SK-N-SH (cell line): ENCODE measurements at regions not wholly inside any gene's neighbourhood (a gene's known extent, or its start where the extent isn't known, plus 50 kb on each side); places are given as distances from the start of the nearest gene placed in this dataset.

Source experiments
- CTCF ChIA-PET: fragments of 300-600, 350-600 bp; formaldehyde crosslinking; extraction: SDS; loops from one replicate; lab custom pipeline; 2021; lab: Yijun Ruan, JAX
- POLR2A ChIA-PET: fragments of 350-600 bp; sonication (Branson Sonifier 250); formaldehyde crosslinking; extraction: SDS; loops from one replicate; lab custom pipeline; 2020; ENCODE audit warnings: antibody characterized with exemption, inconsistent platforms; lab: Yijun Ruan, JAX
- DNase-seq: peaks from one replicate; pipeline ENCODE4 v3.0.0; 2012
- H2AFZ ChIP-seq: fragments of 200-600 bp; sonication (generic); 2 replicates; pipeline ENCODE4 v1.8.1; 2016; ENCODE audit warnings: antibody characterized with exemption, mild to moderate bottlenecking, low read depth
- H3F3A ChIP-seq: fragments of 200-600 bp; sonication (generic); replicated peaks from 2 replicates; pipeline ENCODE3; 2016; ENCODE audit warnings: antibody characterized with exemption, mild to moderate bottlenecking; ENCODE audit not compliant: insufficient read depth
- H3K27ac ChIP-seq, 2 experiments: fragments of 200-500 bp in 1 of 2; fragments of 200-600 bp in 1 of 2; sonication (Bioruptor generic) in 1 of 2; sonication (generic), shearing (Covaris generic) in 1 of 2; 2 replicates each; pipeline versions ENCODE4 v1.5.1 to v1.6.1; 2014 to 2016; ENCODE audit warnings: low read depth in 2 of 2, inconsistent platforms in 1 of 2, low read length in 1 of 2, mild to moderate bottlenecking in 1 of 2, mixed read lengths in 1 of 2
- H3K27me3 ChIP-seq: fragments of 200-600 bp; sonication (generic), shearing (Covaris generic); 2 replicates; pipeline ENCODE4 v1.6.1; 2016; ENCODE audit warnings: mixed run types; ENCODE audit not compliant: insufficient read depth
- H3K36me3 ChIP-seq, 2 experiments: fragments of 200-500 bp in 1 of 2; fragments of 200-600 bp in 1 of 2; sonication (Bioruptor generic) in 1 of 2; sonication (generic) in 1 of 2; replicated peaks in 1 of 2; 2 replicates each; pipeline versions ENCODE3 to v1.5.1; 2014 to 2016; ENCODE audit warnings: low read length in 1 of 2, mild to moderate bottlenecking in 1 of 2; ENCODE audit not compliant: insufficient read depth in 2 of 2, control insufficient read depth in 1 of 2
- H3K4me1 ChIP-seq, 2 experiments: fragments of 200-500 bp in 1 of 2; fragments of 200-600 bp in 1 of 2; sonication (Bioruptor generic) in 1 of 2; sonication (generic), shearing (Covaris generic) in 1 of 2; 2 replicates each; pipeline versions ENCODE4 v1.5.1 to v1.6.1; 2014 to 2016; ENCODE audit warnings: low read depth in 1 of 2, low read length in 1 of 2, mixed run types in 1 of 2; ENCODE audit not compliant: insufficient read depth in 2 of 2, control insufficient read depth in 1 of 2
- H3K4me2 ChIP-seq: fragments of 200-600 bp; sonication (generic), shearing (Covaris generic); 2 replicates; pipeline ENCODE4 v1.6.1; 2017; ENCODE audit warnings: mixed run types
- H3K4me3 ChIP-seq, 2 experiments: fragments of 200-500 bp in 1 of 2; fragments of 200-600 bp in 1 of 2; sonication (Bioruptor generic) in 1 of 2; sonication (generic), shearing (Covaris generic) in 1 of 2; 2 replicates each; pipeline versions ENCODE4 v1.5.1 to v1.8.1; 2014 to 2016; ENCODE audit warnings: low read depth in 2 of 2, inconsistent platforms in 1 of 2, low read length in 1 of 2, mild to moderate bottlenecking in 1 of 2, mixed read lengths in 1 of 2, moderate library complexity in 1 of 2
- H3K79me2 ChIP-seq: fragments of 200-600 bp; sonication (generic); 2 replicates; pipeline ENCODE4 v1.8.1; 2017; ENCODE audit warnings: mild to moderate bottlenecking; ENCODE audit not compliant: insufficient read depth
- H3K9ac ChIP-seq: fragments of 200-600 bp; sonication (generic); 2 replicates; pipeline ENCODE4 v1.6.1; 2017; ENCODE audit warnings: mixed run types
- H3K9me2 ChIP-seq: fragments of 200-600 bp; sonication (generic); 2 replicates; pipeline ENCODE4 v1.6.1; 2017; ENCODE audit warnings: mixed run types
- H3K9me3 ChIP-seq: fragments of 200-600 bp; sonication (generic); 2 replicates; pipeline ENCODE4 v1.6.1; 2017; ENCODE audit warnings: mixed run types, mild to moderate bottlenecking, moderate library complexity
- H4K20me1 ChIP-seq: fragments of 200-600 bp; sonication (generic); 2 replicates; pipeline ENCODE4 v1.6.1; 2017; ENCODE audit warnings: mild to moderate bottlenecking, mixed run types; ENCODE audit not compliant: insufficient read depth
- CHD2 ChIP-seq: fragments of 150-350 bp; IDR thresholded peaks from 2 replicates; pipeline ENCODE4 v1.6.1; 2018; ENCODE audit warnings: low read length; ENCODE audit not compliant: partially characterized antibody
- CTCF ChIP-seq: fragments of 200-600 bp; sonication (generic); IDR thresholded peaks from 2 replicates; pipeline ENCODE4 v1.6.1; 2017; ENCODE audit warnings: antibody characterized with exemption, mild to moderate bottlenecking, moderate library complexity
- EP300 ChIP-seq, 2 experiments: IDR thresholded peaks; 2 replicates each; pipeline versions ENCODE4 v1.4.0 to v1.6.1; 2012; ENCODE audit warnings: borderline replicate concordance in 1 of 2, low read depth in 1 of 2, low read length in 1 of 2
- FOSL2 ChIP-seq: IDR thresholded peaks from 2 replicates; pipeline ENCODE4 v1.4.0; 2012; ENCODE audit warnings: low read depth, mild to moderate bottlenecking, moderate library complexity, borderline replicate concordance
- FOXJ3 ChIP-seq: sonication (generic); formaldehyde crosslinking; IDR thresholded peaks from 2 replicates; pipeline ENCODE4 v1.5.1; 2020; ENCODE audit warnings: mild to moderate bottlenecking, missing genetic modification reagents
- GATA2 ChIP-seq: sonication (generic); formaldehyde crosslinking; IDR thresholded peaks from 2 replicates; pipeline ENCODE4 v1.5.0; 2020; ENCODE audit warnings: mild to moderate bottlenecking, missing genetic modification reagents
- IRF3 ChIP-seq: fragments of 150-350 bp; IDR thresholded peaks from 2 replicates; pipeline ENCODE4 v1.6.1; 2016; ENCODE audit warnings: mild to moderate bottlenecking, low read depth, low read length
- MEF2A ChIP-seq: IDR thresholded peaks from 2 replicates; pipeline ENCODE4 v1.4.0; 2012; ENCODE audit warnings: low read depth, borderline replicate concordance
- NFIC ChIP-seq: IDR thresholded peaks from 2 replicates; pipeline ENCODE4 v1.4.0; 2012; ENCODE audit warnings: borderline replicate concordance
- NRF1 ChIP-seq: IDR thresholded peaks from 2 replicates; pipeline ENCODE4 v1.6.1; 2012; ENCODE audit warnings: low read depth, mild to moderate bottlenecking, low read length
- RAD21 ChIP-seq: IDR thresholded peaks from 2 replicates; pipeline ENCODE4 v1.6.1; 2012; ENCODE audit warnings: mild to moderate bottlenecking, low read length
- SMC3 ChIP-seq: IDR thresholded peaks from 2 replicates; pipeline ENCODE4 v1.6.1; 2012; ENCODE audit warnings: low read depth, low read length, improper control_type of control experiment
- TCF12 ChIP-seq: IDR thresholded peaks from 2 replicates; pipeline ENCODE4 v1.4.0; 2012
- WGBS: methylation state at CpG from one replicate; pipeline ENCODE4 v1.1.6; 2017; ENCODE audit warnings: low lambda C conversion rate; 5-methylcytosine and 5-hydroxymethylcytosine counted together
- TF ChIP-seq, protein P1 (sequence below): IDR thresholded peaks from 2 replicates; pipeline ENCODE4 v1.4.0; 2012; ENCODE audit warnings: low read depth
- TF ChIP-seq, protein P2 (sequence below): IDR thresholded peaks from 2 replicates; pipeline ENCODE4 v1.4.0; 2012; ENCODE audit warnings: low read depth, borderline replicate concordance
- TF ChIP-seq, protein P3 (sequence below): fragments of 150-350 bp; IDR thresholded peaks from 2 replicates; pipeline ENCODE4 v1.6.1; 2017; ENCODE audit warnings: antibody characterized with exemption, low read length, low read depth, borderline replicate concordance

DNA sequence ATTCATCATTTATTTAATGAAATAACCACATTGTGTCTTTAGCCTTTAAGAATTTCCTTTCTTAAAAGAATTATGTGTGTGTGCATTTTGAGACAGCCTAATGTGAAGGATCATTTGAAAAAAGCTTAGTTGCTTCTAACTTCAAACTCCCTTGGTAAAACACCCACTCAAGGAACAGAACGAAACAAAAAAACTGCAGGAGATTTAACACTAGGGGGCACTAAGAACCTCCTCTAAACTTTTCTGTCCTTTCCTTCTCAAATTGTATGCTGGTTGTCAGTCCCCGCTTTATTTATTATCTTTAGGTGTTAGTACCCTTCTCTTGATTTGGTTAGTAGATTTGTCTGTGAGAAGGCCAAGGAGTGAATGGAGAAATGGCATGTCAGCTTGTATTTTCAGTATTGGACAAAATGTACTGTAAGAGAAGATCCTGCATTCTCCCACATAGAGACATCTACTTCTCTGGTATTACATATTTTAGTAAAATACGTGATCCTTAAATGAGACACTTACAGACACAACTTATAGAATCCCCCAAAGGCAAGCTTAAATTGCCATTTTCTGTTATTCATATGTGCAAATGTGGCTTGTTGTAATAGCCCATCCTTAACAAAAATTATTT, 229.7 kb downstream of the MRPS30 start:
- WGBS, result 0% methylated on average over 3 of the region's 3 CpGs
- peak; percentile 58 for TF ChIP-seq SMC3
- peak; percentile 71 for TF ChIP-seq RAD21
- peak; percentile 79 for TF ChIP-seq CTCF
- TF ChIP-seq, protein P1, sequence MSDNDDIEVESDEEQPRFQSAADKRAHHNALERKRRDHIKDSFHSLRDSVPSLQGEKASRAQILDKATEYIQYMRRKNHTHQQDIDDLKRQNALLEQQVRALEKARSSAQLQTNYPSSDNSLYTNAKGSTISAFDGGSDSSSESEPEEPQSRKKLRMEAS, result no peak
- TF ChIP-seq, all 33 proteins: peak for 3
- H3K79me2 ChIP-seq, result no peaks in the 10 kb centered on the region
- no peak overlapping the region; a peak in 1 of 4 replicates for H3K4me3 ChIP-seq
- H4K20me1 ChIP-seq, result no peaks in the 10 kb centered on the region
- H3K9me3 ChIP-seq, result no peaks in the 10 kb centered on the region
- POLR2A ChIA-PET, result no interaction called here
- DNase-seq, result peak; percentile 14
- H3F3A ChIP-seq, result no peaks in the 10 kb centered on the region
- no peak overlapping the region for H3K27ac ChIP-seq
- CTCF ChIA-PET, result interaction anchor here (0.7 to 4.1 kb wide), 14 partner anchors 9 to 658 kb away, joined by 3 to 14 read pairs (median 4); partner anchors contain the start of gene HCN1
- no peaks in the 10 kb centered on the region for H3K9me2 ChIP-seq
- no peaks in the 10 kb centered on the region for H3K4me1 ChIP-seq
- no peak overlapping the region for H3K4me2 ChIP-seq
- no peak overlapping the region for H3K9ac ChIP-seq
- no peaks in the 10 kb centered on the region for H3K27me3 ChIP-seq
- H3K36me3 ChIP-seq, result no peaks in the 10 kb centered on the region
- 0 out of 2 replicates have a peak overlapping the region, but pooled peaks have one; percentile 25 for H2AFZ ChIP-seq

- H3K79me2 ChIP-seq, result no peaks in the 10 kb centered on the region
- no peaks in the 10 kb centered on the region for H3K27me3 ChIP-seq
- WGBS, result 6% methylated on average over 1 of the region's 1 CpG
- no peak overlapping the region for H3K27ac ChIP-seq
- ChIA-PET POLR2A (no interaction called here), CTCF (no interaction called here)
- H3K36me3 ChIP-seq, result no peaks in the 10 kb centered on the region
- H3K4me1 ChIP-seq, result no peaks in the 10 kb centered on the region
- no peak overlapping the region for H2AFZ ChIP-seq
- no peaks in the 10 kb centered on the region for H3K9me2 ChIP-seq
- no peak overlapping the region for H3K9ac ChIP-seq
- no peaks in the 10 kb centered on the region for H3K9me3 ChIP-seq
- no peak for DNase-seq
- no peak overlapping the region for H3K4me3 ChIP-seq
- H4K20me1 ChIP-seq, result no peaks in the 10 kb centered on the region
- no peak overlapping the region for H3K4me2 ChIP-seq
- H3F3A ChIP-seq, result no peaks in the 10 kb centered on the region
- TF ChIP-seq TCF12 (no peak), NFIC (no peak), MEF2A (no peak), IRF3 (no peak), NRF1 (no peak), FOXJ3 (CRISPR knock-in tag) (no peak), FOSL2 (no peak), CHD2 (no peak), EP300 (IDR thresholded peaks at IDR 0.05; ENCODE audit: borderline replicate concordance in 1 of 2, low read depth in 1 of 2, low read length in 1 of 2) (no peak), GATA2 (CRISPR knock-in tag) (no peak), CTCF (no peak)
- TF ChIP-seq, protein P2, sequence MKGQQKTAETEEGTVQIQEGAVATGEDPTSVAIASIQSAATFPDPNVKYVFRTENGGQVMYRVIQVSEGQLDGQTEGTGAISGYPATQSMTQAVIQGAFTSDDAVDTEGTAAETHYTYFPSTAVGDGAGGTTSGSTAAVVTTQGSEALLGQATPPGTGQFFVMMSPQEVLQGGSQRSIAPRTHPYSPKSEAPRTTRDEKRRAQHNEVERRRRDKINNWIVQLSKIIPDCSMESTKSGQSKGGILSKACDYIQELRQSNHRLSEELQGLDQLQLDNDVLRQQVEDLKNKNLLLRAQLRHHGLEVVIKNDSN, result no peak
- TF ChIP-seq, protein P3, sequence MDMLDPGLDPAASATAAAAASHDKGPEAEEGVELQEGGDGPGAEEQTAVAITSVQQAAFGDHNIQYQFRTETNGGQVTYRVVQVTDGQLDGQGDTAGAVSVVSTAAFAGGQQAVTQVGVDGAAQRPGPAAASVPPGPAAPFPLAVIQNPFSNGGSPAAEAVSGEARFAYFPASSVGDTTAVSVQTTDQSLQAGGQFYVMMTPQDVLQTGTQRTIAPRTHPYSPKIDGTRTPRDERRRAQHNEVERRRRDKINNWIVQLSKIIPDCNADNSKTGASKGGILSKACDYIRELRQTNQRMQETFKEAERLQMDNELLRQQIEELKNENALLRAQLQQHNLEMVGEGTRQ, result no peak
These were observed 233.5 kb downstream of the MRPS30 start for GRCh38 chr5:45042283-45042682.
